Activated CD4-positive, alpha-beta T cell treated with anti-CD3 and anti-CD28 coated beads for 24 hours (primary cell): ENCODE measurements at regions not wholly inside any gene's neighbourhood (a gene's known extent, or its start where the extent isn't known, plus 50 kb on each side); places are given as distances from the start of the nearest gene placed in this dataset.

Source experiments
- DNase-seq, 2 donors: peaks; one replicate each; pipeline ENCODE4 v3.0.0-alpha.2; 2020; ENCODE audit warnings: low read depth in 2 of 2

DNA sequence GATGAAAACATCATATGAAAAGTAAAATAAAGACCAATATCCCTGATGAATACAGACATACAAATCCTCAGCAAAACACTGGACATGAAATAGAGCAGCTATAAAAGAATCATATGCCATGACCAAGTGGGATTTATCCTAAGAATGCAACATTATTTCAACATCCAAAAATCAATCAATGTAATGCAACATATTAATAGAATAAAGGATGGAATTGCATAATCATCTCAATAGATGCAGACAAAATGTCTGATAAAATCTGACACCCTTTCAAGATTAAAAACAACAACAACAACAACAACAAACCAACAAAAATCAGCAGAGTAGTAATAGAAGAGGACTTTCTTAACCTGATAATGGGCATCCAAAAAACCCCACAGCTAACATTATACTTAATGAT lies 63.8 kb upstream of the IL1R1 start:
- DNase-seq: no peak

DNA sequence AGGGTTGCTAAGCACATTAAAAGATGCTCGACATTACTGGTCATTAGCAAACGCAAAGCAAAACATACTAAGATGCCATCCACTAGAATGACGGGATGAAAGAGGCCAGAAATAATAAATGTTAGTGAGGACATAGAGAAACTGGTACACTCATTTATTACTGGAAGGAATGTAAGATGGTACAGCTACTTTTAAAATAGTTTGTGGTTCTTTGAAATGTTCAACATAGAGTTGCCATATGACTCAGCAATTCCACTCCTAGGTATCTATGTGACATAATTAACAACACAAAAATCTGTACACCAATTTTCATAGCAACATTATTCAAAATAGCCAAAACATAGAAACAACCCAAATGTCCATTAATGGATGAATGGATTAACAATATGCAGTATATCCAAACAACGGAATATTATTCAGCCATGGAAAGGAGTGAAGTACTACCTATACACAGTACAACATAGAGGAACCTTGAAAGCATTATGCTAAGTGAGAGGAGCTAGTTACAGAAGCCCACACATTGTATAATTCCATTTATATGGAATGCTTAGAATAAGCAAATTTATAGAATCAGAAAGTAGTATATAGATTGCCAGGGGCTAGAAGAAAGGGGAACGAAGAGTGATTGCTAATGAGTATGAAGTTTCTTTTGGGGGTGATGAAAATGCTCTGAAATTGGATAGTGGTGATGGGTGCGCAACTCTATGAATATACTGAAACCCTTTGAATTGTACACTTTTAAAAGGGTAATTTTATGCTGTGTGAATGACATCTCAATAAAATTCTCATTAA lies 61.9 kb upstream of the IL1R1 start:
- no peak for DNase-seq

DNA sequence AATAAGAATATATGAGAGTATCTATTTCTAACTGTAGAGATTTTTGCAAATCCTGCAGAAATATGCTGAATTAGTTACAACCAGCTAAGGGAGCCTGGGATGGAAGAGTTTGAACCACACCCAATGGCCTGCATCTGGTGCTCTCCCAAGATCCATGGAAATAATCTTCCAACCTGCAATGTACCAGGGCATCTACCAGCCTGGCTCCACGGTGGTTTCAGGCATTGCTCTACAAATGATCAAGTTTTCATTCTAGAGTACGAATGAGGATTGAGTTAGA lies 61.4 kb upstream of the IL1R1 start:
- no peak for DNase-seq

DNA sequence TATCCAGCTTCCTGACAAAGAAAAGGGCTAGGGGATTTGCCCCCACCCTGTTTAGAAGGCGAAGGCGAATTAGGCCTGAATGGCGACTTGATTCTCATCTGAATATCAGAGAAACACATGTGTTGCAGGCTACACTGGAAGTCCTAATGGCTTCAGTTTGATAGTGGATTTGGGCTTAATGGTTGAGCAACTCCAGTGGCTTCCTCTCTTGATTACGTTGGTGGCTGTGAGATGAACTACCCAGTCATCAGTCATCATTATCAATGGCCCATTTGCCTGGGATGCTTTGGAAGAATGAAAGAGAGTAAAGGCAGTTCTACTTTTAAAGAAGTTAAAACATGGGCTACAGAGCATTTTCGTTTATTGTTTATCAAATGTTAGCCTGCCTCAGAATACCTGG lies 60.9 kb upstream of the IL1R1 start:
- DNase-seq: no peak

DNA sequence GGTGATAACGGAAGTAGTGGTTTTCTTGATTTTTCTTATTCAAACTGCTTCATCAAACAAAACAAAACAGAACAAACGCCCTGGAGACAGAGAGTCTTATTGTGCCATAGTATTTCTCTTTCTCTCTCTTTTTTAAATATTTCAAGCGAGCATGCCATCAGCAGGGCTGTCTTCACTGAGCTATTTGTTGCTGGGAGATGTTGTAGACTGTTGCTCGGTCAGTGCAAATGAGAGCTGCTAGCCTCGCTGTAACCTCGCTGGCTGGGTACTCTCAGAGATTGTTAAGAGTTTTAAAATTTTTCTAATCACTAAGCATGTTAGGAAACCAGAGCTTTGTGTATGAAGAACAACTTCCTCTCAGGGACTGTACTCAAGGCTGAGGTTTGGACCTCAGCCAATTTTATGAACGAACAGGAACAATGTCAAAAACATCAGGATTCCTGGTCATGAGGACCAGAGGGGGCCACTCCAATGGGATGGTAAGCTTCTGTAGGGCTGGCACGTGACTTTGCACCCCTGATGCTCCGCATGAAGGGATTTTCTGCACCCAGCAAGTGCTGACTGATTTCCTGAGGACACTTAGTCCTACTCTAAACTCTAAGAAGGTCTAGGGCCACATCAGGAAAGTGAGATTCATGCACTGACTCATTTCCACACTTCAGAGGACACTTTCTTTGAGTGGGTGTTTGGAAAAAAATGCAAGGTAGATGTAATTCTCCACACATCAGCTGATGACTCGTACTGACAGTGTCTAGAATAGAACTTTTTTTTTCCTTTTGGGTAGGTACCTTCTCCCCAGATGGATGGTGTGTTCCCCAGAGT lies 59.8 kb upstream of the IL1R1 start:
- DNase-seq: peak; percentile 28 to 41

DNA sequence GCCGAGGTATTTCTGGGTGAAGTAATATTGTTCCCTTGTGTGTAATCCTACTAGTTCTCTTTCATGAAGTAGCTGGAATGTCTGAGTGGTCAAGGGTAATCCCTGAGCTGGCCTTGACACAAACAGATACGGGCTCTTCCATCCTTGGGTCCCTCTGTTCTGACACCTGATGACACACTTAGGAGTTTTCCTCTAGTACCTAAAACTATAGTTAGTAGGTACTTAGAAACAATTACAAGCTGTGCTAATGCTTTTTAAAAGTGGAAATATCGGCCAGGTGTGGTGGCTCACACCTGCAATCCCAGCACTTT lies 59.2 kb upstream of the IL1R1 start:
- DNase-seq: no peak

DNA sequence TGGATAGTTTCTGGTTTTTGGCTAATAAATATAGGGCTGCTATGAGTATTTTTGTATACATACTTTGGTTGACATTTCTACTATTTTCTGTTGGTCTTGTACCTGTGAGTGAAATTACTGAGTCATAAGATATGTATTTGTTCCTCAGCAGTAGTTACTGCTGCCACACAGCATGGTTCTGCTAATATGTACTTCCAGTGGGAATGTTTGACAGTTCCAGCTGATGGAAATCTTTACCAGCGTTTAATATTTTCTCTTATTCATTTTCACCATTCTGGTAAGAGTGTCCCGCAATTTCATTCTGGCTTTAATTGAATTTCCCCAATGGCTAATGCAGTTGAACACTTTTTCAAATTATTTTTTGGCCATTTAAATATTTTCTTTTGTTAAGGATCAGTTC lies 57.9 kb upstream of the IL1R1 start:
- no peak for DNase-seq

DNA sequence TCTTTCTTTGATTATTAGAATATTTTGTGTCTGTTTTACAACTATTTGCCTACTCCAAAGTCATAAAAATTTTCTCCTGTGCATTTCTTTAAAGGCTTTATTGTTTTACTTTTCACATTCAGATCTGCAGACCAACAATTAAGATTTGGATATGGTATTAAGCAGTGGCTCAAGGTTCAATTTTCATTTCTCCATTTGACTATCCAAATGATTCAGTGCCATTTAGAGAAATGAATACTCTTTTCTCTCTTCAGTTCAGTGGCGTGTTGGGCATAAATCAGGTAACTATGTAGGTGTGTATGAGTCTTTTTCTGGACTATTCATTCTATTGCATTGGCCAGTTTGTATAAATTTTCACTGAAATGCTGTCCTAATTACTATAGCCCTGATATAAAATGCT lies 57.3 kb upstream of the IL1R1 start:
- DNase-seq: no peak

DNA sequence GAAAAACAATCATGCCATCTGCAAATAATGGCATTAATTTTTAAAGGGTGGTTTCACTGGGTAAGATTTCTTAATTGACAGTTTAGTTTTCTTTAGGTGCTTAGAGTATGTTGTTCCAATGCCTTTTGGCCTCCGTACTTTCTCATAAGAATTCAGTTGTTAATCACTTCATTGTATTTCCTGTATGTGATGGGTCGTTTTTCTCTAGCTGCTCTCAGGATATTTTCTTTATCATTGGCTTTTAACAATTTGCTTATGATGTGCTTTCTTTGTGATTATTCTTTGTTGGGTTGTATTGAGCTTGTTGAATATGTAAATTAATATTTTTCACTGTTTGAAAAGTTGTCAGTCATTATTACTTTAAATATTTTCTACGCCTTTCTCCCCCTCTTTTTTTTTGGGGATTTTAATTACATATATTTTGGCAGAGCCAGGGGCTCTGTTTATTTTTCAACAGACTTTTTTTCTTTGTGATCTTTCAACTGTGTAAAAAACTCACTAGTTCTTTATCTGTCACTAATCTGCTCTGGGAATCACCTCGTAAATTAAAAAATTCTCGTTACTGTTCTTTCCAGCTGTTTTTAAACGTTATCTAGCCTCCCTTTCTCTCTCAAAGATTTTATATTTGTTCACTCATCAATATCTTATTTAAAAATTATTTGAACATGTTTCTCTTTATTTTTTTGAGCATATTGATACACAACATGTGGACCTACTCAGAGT lies 56.2 kb upstream of the IL1R1 start:
- no peak for DNase-seq

DNA sequence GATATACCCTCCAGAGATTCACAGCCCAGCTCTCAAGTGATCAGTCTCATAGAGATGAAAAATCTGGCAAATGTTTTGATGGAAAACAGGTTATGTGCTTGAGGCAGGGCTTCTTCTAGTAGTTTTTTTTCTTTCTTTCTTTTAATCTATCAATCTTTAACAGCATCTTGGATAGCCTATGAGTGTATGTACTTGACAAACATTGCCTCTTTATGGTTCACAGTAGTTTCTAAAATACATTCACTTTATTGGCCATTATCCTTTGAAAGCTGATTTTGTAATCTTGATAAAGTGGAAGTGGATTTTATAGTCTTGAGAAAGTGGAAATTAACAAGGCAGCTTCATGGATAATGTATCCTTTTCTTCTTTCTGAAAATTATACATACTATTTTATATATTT lies 51.4 kb upstream of the IL1R1 start:
- no peak for DNase-seq

DNA sequence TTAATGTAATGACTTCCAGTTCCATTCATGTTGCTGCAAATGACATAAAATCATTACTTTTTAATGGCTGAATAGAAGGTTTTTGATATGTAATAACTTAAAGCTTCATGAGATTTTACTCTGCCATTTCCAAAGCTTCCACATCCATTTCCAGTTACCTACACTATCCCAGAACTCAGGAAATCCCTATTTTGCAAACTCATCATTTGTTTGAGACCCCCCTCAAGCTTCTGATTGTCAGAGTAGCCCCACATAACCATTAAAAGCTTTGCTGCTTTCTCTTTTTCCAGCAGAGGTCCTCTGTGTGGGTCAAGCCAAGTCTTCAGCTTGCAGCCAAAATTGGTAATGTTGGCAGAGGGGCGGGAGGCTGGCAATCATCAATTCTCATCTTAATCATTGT lies 50.6 kb upstream of the IL1R1 start:
- DNase-seq: no peak

DNA sequence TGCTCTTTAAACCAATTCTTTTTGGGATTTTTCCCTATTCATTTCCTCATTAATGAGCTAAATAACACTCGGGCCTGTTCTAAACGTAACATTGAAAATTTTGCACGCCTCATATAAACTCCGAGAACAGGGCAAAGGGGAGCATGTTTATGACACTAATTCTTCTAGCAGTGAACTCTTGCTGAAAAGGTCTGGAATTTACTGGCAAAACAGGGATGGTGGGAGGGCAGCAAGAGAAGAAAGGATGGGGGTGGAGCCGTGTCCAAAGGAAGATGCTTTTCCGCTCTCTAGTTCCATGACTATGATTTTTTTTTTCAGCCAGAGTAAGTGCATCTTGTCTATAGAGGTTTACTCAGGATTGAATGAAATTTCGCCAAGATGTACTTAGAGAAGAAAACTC lies 50.0 kb upstream of the IL1R1 start:
- no peak for DNase-seq
